HG03469 (cell line): ENCODE measurements at regions not wholly inside any gene's neighbourhood (a gene's known extent, or its start where the extent isn't known, plus 50 kb on each side); places are given as distances from the start of the nearest gene placed in this dataset.

ENCODE experiments used
- ATAC-seq: cut with Tn5 transposase; IDR thresholded peaks from one replicate; pipeline ENCODE4 v1.9.1; 2021; ENCODE audit warnings: mild to moderate bottlenecking, moderate library complexity, moderate number of reproducible peaks; ENCODE audit not compliant: unreplicated experiment

GRCh38 chr16:85353013-85353412, 240.7 kb upstream of the CIBAR2 start:
- ATAC-seq: no peak

GRCh38 chr16:85353839-85354685, 241.8 kb upstream of the CIBAR2 start:
- ATAC-seq: no peak

- ATAC-seq: no peak
Observed at GRCh38 chr16:85354686-85355514, 242.6 kb upstream of the CIBAR2 start.

GRCh38 chr16:85355515-85355837, 243.2 kb upstream of the CIBAR2 start:
- no peak for ATAC-seq

GRCh38 chr16:85356157-85356556, 243.9 kb upstream of the CIBAR2 start:
- ATAC-seq: no peak

- no peak for ATAC-seq
Observed at GRCh38 chr16:85357323-85357722, 245.1 kb upstream of the CIBAR2 start.

- no peak for ATAC-seq
Observed at GRCh38 chr16:85357924-85358505, 245.7 kb upstream of the CIBAR2 start.

- no peak for ATAC-seq
Observed at GRCh38 chr16:85358704-85359146, 246.5 kb upstream of the CIBAR2 start.

- no peak for ATAC-seq
Observed at GRCh38 chr16:85359147-85359822, 247.0 kb upstream of the CIBAR2 start.

- ATAC-seq: no peak
Observed at GRCh38 chr16:85360323-85361277, 248.3 kb upstream of the CIBAR2 start.

GRCh38 chr16:85361441-85362118, 249.3 kb upstream of the CIBAR2 start:
- no peak for ATAC-seq

- no peak for ATAC-seq
Observed at GRCh38 chr16:85362443-85362842, 250.2 kb upstream of the CIBAR2 start.

GRCh38 chr16:85363427-85363826, 249.7 kb upstream of the GSE1 start:
- no peak for ATAC-seq

GRCh38 chr16:85363881-85364280, 249.2 kb upstream of the GSE1 start:
- no peak for ATAC-seq

GRCh38 chr16:85364323-85365040, 248.6 kb upstream of the GSE1 start:
- ATAC-seq: no peak

- ATAC-seq: no peak
Observed at GRCh38 chr16:85365120-85365519, 248.0 kb upstream of the GSE1 start.

GRCh38 chr16:85366031-85366763, 246.9 kb upstream of the GSE1 start:
- no peak for ATAC-seq

- no peak for ATAC-seq
Observed at GRCh38 chr16:85367485-85367884, 245.6 kb upstream of the GSE1 start.
